Naive B cell (primary cell): ENCODE measurements at regions not wholly inside any gene's neighbourhood (a gene's known extent, or its start where the extent isn't known, plus 50 kb on each side); places are given as distances from the start of the nearest gene placed in this dataset.
"Not testable (repeated sequence)": the region's sequence is repeated elsewhere in the genome, so short reads cannot be mapped to it uniquely, and the experiment has no call there.

ENCODE experiments used
- ATAC-seq, 2 donors: fragments of 150-1000 bp; cut with Tn5 transposase; 2 replicates each; pipeline ENCODE4 v1.10.0; 2021; ENCODE audit warnings: low read depth in 2 of 2, mild to moderate bottlenecking in 2 of 2, moderate library complexity in 2 of 2
- DNase-seq: peaks from one replicate; pipeline ENCODE4 v3.0.0; 2022
- H3K27ac Mint-ChIP-seq, 6 donors: one replicate each; pipeline ENCODE4 v1.8.0; 2020 to 2022; ENCODE audit warnings: mild to moderate bottlenecking in 6 of 6, mixed read lengths in 6 of 6, moderate library complexity in 5 of 6, inconsistent platforms in 2 of 6
- H3K27me3 Mint-ChIP-seq, 3 donors: one replicate each; pipeline ENCODE4 v1.8.0; 2021 to 2022; ENCODE audit warnings: mixed read lengths in 3 of 3, mild to moderate bottlenecking in 1 of 3
- H3K36me3 Mint-ChIP-seq, 2 donors: one replicate each; pipeline ENCODE4 v1.8.0; 2020 to 2022; ENCODE audit warnings: mixed read lengths in 2 of 2, inconsistent platforms in 1 of 2, mild to moderate bottlenecking in 1 of 2
- H3K4me1 Mint-ChIP-seq, 3 donors: one replicate each; pipeline ENCODE4 v1.8.0; 2020 to 2022; ENCODE audit warnings: mixed read lengths in 3 of 3, inconsistent platforms in 1 of 3, mild to moderate bottlenecking in 1 of 3, moderate library complexity in 1 of 3
- H3K4me3 Mint-ChIP-seq, 8 donors: one replicate each; pipeline ENCODE4 v1.8.0; 2020 to 2022; ENCODE audit warnings: mild to moderate bottlenecking in 8 of 8, mixed read lengths in 8 of 8, moderate library complexity in 8 of 8, inconsistent platforms in 2 of 8
- H3K9me3 Mint-ChIP-seq, 7 donors: one replicate each; pipeline ENCODE4 v1.8.0; 2020 to 2022; ENCODE audit warnings: mixed read lengths in 7 of 7, mild to moderate bottlenecking in 5 of 7, inconsistent platforms in 2 of 7, moderate library complexity in 1 of 7

DNA sequence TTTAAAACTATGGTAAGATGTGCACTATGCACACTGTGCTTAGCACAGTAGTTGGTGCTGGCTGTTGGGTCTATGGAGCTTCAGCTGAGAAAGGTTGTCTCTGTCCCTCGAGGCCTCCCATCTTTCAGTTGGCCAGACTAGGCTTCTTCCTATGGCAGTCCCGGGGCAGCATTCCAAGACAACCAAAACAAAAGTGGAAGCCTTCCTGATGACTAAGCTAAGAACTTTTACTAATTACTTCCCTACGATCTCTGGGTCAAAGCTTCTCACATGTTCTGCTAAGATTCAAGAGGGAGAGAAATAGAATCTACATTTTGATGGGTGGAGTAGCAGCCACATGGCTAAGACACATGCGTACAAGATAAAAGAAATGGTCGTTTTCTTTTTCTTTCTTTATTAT is 342.8 kb downstream of the TUSC7 start:
- DNase-seq: no peak
- Mint-ChIP-seq H3K4me1 (peaks cover 9 to 15% (median 9%) of the 10 kb centered on the region in 3 donors), H3K27me3 (no peaks in the 10 kb centered on the region), H3K9me3 (peaks cover 0 to 6% (median 0%) of the 10 kb centered on the region in 7 donors), H3K4me3 (no peak overlapping the region), H3K27ac (peak overlapping the region in 1 of 6 donors; percentile 12), H3K36me3 (no peaks in the 10 kb centered on the region)
- ATAC-seq: no peak

DNA sequence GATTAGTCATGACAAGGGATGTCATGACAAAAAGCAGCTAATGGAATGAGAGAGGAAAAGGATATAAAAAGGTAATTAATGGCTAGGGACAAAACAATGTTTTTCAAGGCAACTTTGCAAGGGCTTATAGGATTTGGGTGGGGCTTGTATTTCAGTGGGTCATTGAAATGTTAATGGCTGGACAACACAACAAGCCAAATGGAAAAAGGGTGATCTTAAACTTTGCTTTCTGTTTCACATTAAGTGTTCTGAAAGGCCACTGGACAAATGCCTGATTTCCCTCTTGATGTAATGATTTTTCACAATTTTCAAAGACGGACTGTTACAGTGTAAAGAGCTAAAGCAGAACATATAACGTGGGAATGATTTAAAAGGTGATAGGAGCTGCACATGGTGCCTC is 345.0 kb downstream of the TUSC7 start:
- Mint-ChIP-seq H3K4me1 (peaks cover 9 to 15% (median 9%) of the 10 kb centered on the region in 3 donors), H3K4me3 (no peak overlapping the region), H3K27me3 (no peaks in the 10 kb centered on the region), H3K36me3 (no peaks in the 10 kb centered on the region), H3K9me3 (peaks cover 0 to 4% (median 0%) of the 10 kb centered on the region in 7 donors), H3K27ac (peak overlapping the region in 2 of 6 donors; percentile 67 to 85)
- DNase-seq (no peak), ATAC-seq (no peak)

DNA sequence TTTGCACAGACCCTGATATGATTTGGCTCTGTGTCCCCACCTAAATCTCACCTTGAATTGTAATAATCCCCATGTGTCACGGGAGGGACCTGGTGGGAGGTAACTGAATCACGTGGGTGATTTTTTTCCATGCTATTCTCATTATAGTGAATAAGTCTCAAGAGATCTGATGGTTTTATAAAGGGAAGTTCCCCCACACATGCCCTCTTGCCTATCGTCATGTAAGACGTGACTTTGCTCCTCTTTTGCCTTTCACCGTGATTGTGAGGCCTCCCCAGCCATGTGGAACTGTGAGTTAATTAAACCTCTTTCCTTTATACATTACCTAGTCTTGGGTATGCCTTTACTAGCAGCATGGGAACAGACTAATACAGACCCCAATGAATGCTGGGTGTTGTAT is 347.4 kb downstream of the TUSC7 start:
- peaks cover 9 to 15% (median 9%) of the 10 kb centered on the region in 3 donors for H3K4me1 Mint-ChIP-seq
- not testable (repeated sequence) for ATAC-seq, H3K9me3 Mint-ChIP-seq, H3K36me3 Mint-ChIP-seq, H3K4me3 Mint-ChIP-seq, DNase-seq, H3K27me3 Mint-ChIP-seq, H3K27ac Mint-ChIP-seq

DNA sequence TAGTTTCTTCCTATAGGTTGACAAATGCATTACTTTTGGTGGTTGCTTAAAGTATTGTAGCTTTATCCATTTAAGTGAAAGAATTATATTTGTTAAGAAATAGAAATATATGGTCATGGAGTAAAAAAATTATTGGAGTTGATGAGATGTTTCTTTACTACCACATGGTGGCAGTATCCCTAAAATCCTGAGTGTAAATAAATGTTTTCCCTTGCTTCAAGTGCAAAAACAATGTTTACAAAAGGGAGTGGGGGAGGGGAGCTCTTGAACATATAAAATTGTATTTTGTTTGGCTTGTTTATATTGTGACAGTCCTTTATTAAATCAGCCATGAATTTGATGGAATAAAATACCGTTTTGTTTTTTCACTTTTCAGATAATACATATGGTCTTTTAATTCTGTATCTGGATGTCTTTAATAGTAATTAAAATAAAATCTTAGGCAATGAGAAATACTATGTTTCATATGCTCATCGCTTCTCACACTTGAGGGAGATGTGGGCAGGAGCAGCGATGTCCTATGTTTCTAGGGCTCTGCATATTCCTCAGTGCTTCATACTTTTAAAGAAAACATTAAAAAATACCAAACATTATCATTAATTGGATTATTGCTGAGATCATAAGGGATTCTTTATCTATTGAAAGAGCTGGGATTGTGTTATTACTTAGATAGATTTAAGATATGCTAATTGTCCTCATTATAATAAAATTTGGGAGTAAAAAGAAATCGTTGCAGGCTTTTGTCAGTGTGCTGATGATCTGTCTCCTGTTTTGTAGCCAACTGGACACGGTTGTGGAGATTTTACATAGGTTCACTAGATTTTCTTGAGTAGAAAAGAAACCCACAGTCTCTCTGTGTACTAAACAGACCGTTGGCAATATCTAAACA is 349.7 kb downstream of the TUSC7 start:
- Mint-ChIP-seq H3K36me3 (no peaks in the 10 kb centered on the region), H3K4me3 (no peak overlapping the region), H3K27ac (no peak overlapping the region), H3K4me1 (peaks cover 9 to 13% (median 9%) of the 10 kb centered on the region in 3 donors), H3K9me3 (peaks cover 0 to 4% (median 0%) of the 10 kb centered on the region in 7 donors), H3K27me3 (no peaks in the 10 kb centered on the region)
- ATAC-seq (no peak), DNase-seq (no peak)

DNA sequence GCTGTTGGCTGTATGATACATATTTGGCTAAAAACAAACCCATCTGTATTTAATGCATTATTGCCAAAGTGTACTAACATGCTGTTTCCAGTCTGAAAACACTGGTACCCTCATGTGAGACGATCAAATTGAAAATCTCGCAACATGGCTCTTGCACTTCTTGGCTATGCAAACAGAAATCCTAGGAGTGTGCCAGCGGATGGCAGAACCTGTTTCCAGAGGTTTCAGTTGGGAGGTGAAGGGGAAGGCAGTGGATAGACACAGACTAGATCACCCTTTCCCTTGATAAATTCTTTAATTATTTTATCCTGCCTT is 350.3 kb downstream of the TUSC7 start:
- Mint-ChIP-seq H3K36me3 (no peaks in the 10 kb centered on the region), H3K27ac (no peak overlapping the region), H3K4me1 (peaks cover 6 to 9% (median 7%) of the 10 kb centered on the region in 3 donors), H3K9me3 (peaks cover 0 to 4% (median 0%) of the 10 kb centered on the region in 7 donors), H3K27me3 (no peaks in the 10 kb centered on the region), H3K4me3 (no peak overlapping the region)
- DNase-seq: no peak
- ATAC-seq: no peak

DNA sequence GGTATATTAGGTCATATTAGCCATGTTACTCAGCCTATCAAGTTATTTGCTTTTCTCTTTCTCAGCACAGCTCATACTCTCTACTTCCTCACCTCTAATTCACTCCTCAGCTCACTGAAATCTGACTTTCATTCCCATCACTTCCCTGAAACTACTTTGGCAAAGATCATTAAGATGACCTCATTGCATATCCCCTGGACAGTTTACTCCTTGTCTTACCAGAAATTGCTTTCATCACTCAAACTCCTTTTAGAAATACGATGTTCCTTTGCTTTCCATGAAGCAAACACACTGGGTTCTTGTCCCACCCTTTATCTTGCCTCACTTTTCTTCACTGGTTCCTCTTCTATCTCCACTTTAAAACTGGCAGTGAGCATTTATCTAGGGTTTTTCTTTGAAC is 354.4 kb downstream of the TUSC7 start:
- no peak overlapping the region for H3K4me3 Mint-ChIP-seq
- no peaks in the 10 kb centered on the region for H3K36me3 Mint-ChIP-seq
- no peak for ATAC-seq
- no peaks in the 10 kb centered on the region for H3K27me3 Mint-ChIP-seq
- no peak for DNase-seq
- H3K4me1 Mint-ChIP-seq: no peaks in the 10 kb centered on the region
- H3K9me3 Mint-ChIP-seq: no peaks in the 10 kb centered on the region
- no peak overlapping the region for H3K27ac Mint-ChIP-seq

DNA sequence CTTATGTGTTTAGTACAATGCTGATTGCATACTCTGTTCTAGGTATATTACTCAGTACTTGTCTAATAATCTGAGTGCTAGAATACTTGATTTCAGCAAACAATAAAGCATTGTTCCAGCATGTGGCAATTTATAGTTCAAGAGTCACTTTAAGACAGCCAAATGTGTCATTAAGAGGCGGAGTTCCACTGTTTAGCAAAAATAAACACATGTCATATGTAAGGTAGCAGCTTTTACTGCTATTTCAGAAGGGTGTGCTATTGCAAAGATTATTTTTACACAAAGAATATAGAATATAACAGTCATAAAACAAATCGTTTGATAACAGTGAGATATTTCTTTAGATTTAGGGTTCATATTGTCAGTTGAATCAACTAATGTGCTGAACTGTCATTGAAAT is 358.7 kb downstream of the TUSC7 start:
- no peaks in the 10 kb centered on the region for H3K36me3 Mint-ChIP-seq
- H3K27me3 Mint-ChIP-seq: no peaks in the 10 kb centered on the region
- no peak overlapping the region for H3K27ac Mint-ChIP-seq
- no peaks in the 10 kb centered on the region for H3K4me1 Mint-ChIP-seq
- H3K4me3 Mint-ChIP-seq: no peak overlapping the region
- ATAC-seq: no peak
- no peaks in the 10 kb centered on the region for H3K9me3 Mint-ChIP-seq
- DNase-seq: no peak

DNA sequence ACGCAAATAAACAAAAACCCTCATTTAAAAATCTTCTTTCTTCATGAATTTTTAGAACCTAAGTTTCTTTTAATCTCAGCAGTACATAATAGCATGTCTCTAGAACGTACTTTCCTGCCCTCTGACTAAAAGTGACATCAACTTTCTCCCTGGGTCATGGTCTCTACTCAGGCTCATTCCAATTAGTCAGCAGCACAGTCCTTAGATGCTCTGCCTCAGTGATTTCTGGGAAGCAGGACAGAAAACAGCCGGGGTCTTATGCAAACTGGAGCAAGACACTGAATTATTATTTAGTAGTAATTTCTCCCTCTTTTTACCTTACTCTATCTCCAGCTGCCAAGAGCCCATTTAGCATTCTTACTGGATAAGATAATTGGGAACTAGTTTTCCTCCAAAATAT is 365.2 kb downstream of the TUSC7 start:
- H3K4me3 Mint-ChIP-seq: no peak overlapping the region
- no peak for DNase-seq
- peaks cover 0 to 2% (median 0%) of the 10 kb centered on the region in 7 donors for H3K9me3 Mint-ChIP-seq
- no peak overlapping the region for H3K27ac Mint-ChIP-seq
- no peaks in the 10 kb centered on the region for H3K27me3 Mint-ChIP-seq
- no peaks in the 10 kb centered on the region for H3K36me3 Mint-ChIP-seq
- no peak for ATAC-seq
- H3K4me1 Mint-ChIP-seq: no peaks in the 10 kb centered on the region

DNA sequence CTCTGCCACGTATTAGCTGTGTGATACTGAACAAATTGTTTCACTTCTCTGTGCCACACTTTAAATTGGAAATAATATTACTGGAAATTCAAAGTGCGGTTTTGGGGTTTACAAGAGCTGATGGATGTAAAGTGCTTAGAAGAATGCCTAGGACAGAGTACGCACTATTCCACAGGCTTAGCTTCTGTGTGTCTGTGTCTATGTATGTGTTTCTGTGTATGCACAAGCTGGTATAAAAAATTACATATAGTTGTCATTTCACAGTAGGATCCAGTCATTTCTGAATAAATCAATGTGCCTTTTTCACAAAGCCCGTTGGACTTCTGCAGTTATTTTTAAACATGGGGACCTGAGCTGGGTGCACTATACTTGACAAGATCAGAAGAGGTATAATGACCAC is 370.4 kb downstream of the TUSC7 start:
- Mint-ChIP-seq H3K4me3 (no peak overlapping the region), H3K27me3 (no peaks in the 10 kb centered on the region), H3K4me1 (no peaks in the 10 kb centered on the region), H3K36me3 (no peaks in the 10 kb centered on the region), H3K9me3 (peaks cover 0 to 5% (median 2%) of the 10 kb centered on the region in 7 donors), H3K27ac (no peak overlapping the region)
- ATAC-seq (no peak), DNase-seq (no peak)

DNA sequence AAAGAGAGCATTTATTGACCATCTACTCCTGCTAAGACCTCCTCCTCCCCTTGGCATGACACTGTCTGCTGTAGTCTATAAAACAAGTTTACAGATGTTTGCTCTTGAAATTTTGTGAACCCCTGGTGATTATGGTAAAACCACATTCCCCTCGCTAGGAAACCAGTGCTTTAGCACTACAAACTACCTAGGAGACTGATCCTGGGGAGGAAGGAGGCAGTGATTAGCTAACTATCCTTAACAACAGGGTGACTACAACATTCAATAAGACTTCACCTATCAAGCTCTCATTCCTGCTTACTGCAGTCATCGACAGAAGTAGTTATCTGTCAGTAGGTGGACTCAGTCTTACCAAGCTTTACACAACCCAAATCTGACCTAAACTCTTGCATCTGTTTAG is 371.3 kb downstream of the TUSC7 start:
- DNase-seq (no peak), ATAC-seq (no peak)
- no peaks in the 10 kb centered on the region for H3K36me3 Mint-ChIP-seq
- peaks cover 0 to 5% (median 2%) of the 10 kb centered on the region in 7 donors for H3K9me3 Mint-ChIP-seq
- no peaks in the 10 kb centered on the region for H3K27me3 Mint-ChIP-seq
- no peak overlapping the region for H3K4me3 Mint-ChIP-seq
- H3K4me1 Mint-ChIP-seq: no peaks in the 10 kb centered on the region
- H3K27ac Mint-ChIP-seq: no peak overlapping the region

DNA sequence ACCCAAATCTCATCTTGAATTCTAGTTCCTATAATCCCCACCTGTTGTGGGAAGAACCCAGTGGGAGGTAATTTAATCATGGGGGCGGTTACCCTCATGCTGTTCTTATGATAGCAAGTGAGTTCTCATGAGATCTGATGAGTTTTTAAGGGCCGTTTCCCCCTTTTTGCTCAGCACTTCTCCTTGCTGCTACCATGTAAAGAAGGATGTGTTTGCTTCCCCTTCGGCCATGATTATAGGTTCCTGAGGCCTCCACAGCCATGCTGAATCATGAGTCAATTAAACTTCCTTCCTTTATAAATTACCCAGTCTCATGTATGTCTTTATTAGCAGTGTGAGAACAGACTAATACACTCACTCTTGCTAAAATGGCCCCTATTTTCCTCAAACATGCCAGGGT is 374.7 kb downstream of the TUSC7 start:
- no peak for DNase-seq
- ATAC-seq: no peak
- no peaks in the 10 kb centered on the region for H3K4me1 Mint-ChIP-seq
- H3K9me3 Mint-ChIP-seq: peaks cover 0 to 7% (median 4%) of the 10 kb centered on the region in 7 donors
- no peaks in the 10 kb centered on the region for H3K27me3 Mint-ChIP-seq
- H3K36me3 Mint-ChIP-seq: no peaks in the 10 kb centered on the region
- no peak overlapping the region for H3K4me3 Mint-ChIP-seq
- no peak overlapping the region for H3K27ac Mint-ChIP-seq

DNA sequence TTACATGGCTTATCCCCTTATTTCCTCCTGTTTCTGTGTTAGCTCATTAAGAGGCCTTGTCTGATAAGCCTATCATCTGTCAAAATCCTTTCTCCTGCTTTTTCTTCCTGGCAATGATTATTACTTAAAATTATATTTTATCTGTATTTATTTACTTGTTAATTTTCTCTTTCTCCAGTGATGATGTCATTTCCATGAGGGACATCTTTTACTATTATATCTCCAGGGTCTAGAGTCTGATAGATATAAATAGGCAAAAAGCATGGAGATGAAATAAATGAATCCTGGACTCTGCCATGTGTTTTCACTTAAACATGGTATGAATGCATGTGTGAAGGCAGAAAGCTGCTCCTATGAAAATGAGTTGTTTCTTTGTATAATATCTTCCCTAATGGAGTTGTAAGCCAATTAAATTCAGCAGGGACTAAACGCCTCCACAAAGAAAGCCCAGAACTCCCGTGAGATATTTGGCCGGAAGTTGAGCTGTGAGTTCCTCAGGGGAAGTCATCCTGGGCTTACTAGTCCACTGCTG is 375.2 kb downstream of the TUSC7 start:
- ATAC-seq: no peak
- no peaks in the 10 kb centered on the region for H3K27me3 Mint-ChIP-seq
- no peaks in the 10 kb centered on the region for H3K36me3 Mint-ChIP-seq

DNA sequence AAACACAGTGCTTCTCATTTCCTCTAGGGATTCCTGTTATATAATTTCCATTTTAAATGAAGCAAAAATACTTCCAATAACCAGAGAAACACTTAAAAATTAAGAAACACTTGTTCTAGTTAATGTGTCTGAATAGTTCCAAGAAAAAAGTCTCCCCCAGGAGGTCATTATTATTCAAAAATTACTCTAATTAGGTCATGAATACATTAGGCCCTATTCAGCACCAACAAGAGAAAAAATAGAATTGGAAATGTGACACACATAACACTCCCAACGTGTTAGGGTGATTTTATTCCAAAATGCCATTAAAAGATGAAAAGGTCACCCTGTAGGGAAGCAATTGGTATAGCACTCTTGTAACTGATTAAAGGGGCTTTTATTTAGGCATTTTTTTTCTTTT is 382.1 kb downstream of the TUSC7 start:
- H3K4me3 Mint-ChIP-seq: no peak overlapping the region
- H3K27ac Mint-ChIP-seq: no peak overlapping the region
- no peaks in the 10 kb centered on the region for H3K27me3 Mint-ChIP-seq
- DNase-seq: no peak
- H3K4me1 Mint-ChIP-seq: no peaks in the 10 kb centered on the region
- no peaks in the 10 kb centered on the region for H3K36me3 Mint-ChIP-seq
- no peak for ATAC-seq
- peaks cover 3 to 11% (median 5%) of the 10 kb centered on the region in 7 donors for H3K9me3 Mint-ChIP-seq

More for the DNA sequence above, 375.2 kb downstream of the TUSC7 start:
- Mint-ChIP-seq H3K4me1 (no peaks in the 10 kb centered on the region), H3K27ac (no peak overlapping the region), H3K9me3 (peaks cover 0 to 8% (median 4%) of the 10 kb centered on the region in 7 donors), H3K4me3 (no peak overlapping the region)
- DNase-seq: no peak

DNA sequence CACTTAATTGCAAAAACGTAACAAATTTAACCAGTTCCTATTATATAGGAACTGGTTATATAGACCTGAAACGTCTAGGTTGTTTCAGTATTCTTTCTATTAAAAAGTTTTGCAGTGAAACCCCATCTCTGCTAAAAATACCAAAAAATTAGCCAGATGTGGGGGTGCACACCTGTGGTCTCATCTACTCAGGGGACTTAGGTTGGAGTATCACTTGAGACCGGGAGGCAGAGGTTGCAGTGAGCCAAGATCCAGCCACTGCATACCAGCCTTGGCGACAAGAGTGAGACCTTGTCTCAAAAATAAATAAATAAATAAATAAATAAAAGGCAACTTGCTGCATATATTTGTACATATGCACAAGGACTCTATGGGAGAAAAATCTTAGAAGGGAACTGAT is 387.0 kb downstream of the TUSC7 start:
- ATAC-seq (no peak), DNase-seq (no peak)
- H3K36me3 Mint-ChIP-seq: no peaks in the 10 kb centered on the region
- no peak overlapping the region for H3K4me3 Mint-ChIP-seq
- H3K27ac Mint-ChIP-seq: no peak overlapping the region
- H3K27me3 Mint-ChIP-seq: no peaks in the 10 kb centered on the region
- no peaks in the 10 kb centered on the region for H3K9me3 Mint-ChIP-seq
- H3K4me1 Mint-ChIP-seq: no peaks in the 10 kb centered on the region
